ENCODE measurements at regions not wholly inside any gene's neighbourhood (a gene's known extent, or its start where the extent isn't known, plus 50 kb on each side); places are given as distances from the start of the nearest gene placed in this dataset.

DNA sequence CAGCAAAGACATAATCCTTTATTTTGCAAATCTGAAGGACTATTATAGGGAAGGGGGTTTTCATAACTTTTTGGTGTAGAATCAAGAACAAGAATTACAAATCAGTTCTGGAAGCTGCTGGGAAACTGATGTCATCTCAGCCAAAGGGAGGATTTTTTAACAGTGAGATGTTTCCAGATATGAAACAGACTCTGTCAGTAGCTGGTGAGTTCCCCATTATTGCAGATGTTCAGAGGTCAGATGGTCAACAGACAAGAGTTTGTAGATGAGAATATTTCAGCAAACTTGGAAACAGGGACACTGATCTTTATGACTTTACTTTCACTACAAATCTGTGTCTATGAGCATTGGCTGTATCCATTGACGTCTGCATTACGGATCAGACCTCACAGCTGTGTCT lies 71.9 kb upstream of the LPP start:
- no peak for DNase-seq

GRCh38 chr3:188082450-188082849 lies 71.5 kb upstream of the LPP start:
- DNase-seq: no peak

- DNase-seq: no peak
These were observed 70.9 kb upstream of the LPP start for GRCh38 chr3:188083011-188083410.

DNA sequence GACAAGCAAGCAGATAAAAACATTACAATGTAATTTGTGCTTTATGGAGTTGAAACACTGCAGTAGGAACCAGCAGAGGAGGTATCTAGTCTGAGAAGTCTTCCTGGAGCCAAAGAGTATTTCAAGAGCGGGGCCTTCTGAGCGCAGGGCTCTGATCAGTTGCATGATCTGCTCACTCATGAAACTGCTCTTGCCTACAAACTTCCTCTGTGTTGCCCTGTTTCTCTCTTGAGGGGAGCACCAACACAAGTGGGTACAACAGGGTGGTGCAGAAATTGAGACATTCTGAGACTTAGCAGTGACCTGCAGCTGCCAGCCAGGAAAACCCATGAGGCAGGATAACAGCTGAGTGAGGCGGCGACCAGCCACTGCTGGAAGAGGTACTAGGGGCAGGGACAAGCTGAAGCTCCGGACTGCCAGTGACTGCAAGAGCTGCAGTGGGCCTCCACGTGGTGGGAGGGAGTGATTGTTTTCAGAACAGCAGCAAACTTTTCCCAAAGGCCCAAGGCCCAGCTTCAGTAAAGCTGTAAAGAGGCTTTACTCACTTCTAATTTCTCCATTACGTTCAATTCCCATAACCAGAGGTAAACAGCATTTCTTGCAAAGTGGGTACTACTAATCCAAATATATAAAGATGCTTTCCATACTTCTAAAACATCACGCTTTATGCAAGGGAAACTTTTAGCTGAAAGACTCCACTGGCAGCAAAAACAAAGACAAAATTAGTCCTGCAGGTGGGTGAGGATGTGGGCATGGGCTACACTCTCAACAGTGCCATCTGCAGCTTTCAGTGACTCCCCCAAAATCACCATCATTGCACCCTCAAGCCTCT lies 69.0 kb upstream of the LPP start:
- no peak for DNase-seq

DNA sequence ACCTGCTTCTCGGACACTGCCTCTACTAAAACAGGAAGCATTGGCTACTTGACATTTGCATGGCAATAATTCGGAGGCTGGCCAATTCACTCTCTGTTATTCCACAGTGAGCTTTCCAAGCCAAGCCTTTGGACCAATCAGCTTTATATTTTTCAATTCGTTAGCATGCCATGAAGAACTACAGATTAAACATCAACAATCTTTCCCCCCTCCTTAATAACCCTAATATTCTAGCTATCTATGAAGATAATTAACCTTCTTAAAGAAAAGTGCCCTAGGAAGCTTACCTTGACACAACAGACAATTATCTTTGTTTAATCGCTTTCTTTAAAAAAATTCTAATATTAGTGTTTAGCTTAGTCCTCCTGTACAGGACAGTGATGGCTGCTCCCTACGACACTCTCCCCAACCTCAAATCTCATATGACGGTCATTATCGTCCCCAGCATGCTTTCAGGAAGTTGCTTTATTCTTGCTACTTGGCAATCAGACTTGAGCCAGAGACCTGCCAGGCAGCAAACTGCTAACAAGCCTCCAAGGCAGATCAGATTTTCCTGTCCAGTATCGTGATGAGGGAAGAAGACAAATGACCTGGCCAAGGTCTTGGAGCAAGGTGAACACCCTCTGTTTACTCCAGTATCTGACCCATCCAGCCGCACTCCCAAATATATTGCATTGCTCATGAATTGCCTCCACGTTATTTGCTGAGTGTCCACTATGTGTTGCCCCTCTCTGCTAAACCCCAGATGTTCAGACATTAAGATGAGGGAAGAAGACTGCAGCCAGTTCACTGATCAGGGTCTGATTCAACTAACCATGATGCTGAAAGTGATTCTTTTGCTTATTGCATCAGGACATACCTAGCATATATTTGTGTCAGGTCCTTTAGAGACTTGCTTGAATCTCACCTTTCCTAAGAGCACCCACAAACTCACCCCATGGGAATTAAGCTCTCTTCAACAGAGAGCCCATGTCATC lies 68.1 kb upstream of the LPP start:
- no peak for DNase-seq

GRCh38 chr3:188088948-188089685 lies 64.8 kb upstream of the LPP start:
- no peak for DNase-seq

DNA sequence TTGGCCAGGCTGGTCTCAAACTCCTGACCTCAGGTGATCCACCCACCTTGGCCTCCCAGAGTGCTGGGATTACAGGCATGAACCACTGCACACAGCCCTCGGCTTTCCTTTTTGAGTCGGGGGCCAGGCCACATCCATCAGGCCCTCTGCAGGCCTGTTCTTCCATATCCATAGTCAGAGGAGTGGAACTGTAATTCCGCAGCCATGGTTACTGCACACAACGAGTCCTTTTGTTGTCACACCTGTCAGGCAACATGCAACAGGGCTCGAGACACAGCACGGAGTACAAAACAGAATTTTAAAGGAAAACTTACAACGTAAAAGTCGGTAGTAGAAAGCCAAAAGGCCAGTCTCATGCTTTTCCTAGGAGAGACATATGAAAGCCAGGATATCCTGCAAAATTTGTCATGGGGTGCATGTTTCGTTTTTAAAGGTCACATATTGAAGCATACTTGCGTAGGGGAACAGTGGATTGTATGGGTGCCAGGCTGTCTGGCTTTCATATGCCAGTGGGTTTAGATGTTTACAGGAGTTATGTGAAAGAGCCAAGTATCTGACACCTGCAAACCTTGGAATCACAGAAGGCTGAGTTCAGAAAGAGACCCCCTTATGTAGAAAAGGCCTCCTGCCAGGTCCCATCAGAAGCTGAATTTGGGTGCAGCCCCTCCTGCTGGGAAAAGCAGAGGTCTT lies 63.2 kb upstream of the LPP start:
- no peak for DNase-seq

GRCh38 chr3:188091746-188092145 lies 62.2 kb upstream of the LPP start:
- no peak for DNase-seq

GRCh38 chr3:188092648-188093047 lies 61.3 kb upstream of the LPP start:
- no peak for DNase-seq

DNA sequence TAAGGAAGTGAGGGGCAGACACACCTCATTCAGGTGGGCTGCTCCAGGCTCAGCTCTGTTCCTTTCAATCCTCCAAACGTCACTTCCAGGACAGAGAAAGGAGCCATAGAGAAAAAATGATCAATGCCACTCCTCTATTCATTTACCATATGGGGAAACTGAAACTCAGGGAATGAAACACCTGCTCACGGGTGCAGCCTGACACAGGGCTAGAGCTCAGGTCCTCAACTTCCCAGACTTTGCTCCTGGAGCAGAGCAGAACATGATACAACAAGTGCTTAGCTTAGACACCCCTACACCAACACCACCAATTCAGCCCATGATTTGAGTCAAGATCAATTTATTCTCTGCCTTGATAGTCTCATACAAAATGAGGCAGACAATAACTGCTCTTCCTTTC lies 58.5 kb upstream of the LPP start:
- DNase-seq: no peak

DNA sequence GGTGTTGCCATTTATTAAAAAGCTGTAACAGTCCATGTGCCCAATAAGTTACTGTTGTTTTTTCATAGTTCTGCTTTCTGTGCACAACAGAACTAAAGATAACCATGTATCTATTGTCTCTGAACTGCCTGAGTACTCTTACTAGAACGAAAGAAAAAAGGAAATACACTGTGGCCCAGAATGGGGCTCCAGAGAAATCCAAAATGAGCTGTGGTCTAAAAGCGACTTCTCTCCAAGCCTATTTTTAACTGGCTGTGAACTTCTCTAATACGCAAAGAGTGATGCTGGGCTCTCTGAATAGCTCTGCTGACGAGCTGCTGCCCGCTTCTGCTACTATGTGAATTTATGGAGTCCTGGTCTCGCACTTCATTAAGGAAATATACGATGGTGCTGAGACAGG lies 56.2 kb upstream of the LPP start:
- DNase-seq: no peak

- no peak for DNase-seq
These were observed 54.0 kb upstream of the LPP start for GRCh38 chr3:188099907-188100306.

DNA sequence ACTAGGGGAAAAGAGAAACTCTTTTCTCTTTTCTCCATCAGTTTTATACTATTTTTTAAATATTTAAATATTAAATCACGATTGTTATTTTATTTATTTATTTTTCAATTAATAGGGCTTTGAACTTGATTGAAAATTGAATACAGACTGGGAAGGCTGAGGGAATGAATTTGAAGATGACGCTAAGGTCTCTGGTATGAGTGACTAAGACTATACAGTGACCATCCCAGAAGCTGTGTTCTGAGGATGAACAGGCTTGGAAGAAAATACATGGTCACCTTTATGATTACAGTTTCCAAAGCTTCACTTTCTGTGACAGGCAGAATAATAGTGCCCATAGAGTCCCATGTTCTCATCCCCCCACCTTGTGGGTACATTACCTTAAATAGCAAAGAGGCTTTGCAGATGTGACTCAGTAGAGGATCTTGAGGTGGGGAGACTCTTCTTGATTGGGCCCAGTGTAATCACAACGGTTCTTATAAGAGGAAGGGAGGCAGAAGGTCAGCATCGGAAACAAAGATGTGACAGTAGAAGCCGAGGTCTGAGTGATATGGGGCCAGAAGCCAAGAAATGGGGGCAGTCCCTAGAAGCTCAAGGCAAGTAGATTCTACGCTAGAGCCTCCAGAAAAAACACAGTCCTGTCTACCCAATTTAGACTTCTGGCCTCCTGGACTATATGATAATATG lies 51.0 kb upstream of the LPP start:
- DNase-seq: no peak

DNA sequence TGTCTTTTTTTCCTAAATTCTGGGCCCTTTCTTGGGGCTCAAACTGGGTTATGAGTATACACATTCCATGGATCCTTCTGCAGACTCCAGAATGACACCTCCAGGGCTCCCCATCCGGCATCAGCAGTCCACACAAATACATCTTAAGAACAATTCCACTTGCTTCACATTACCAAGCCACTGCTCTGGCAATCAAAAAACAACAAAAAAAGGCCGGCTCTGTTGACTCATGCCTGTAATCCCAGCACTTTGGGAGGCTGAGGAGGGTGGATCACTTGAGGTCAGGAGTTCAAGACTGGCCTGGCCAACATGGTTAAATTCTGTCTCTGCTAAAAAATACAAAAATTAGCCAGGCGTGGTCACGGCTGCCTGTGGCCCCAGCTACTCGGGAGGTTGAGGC lies 49.9 kb upstream of the LPP start:
- DNase-seq: no peak

Measured in activated CD4-positive, alpha-beta T cell treated with anti-CD3 and anti-CD28 coated beads for 1 hour (primary cell).